ENCODE measurements at regions not wholly inside any gene's neighbourhood (a gene's known extent, or its start where the extent isn't known, plus 50 kb on each side); places are given as distances from the start of the nearest gene placed in this dataset.

DNA sequence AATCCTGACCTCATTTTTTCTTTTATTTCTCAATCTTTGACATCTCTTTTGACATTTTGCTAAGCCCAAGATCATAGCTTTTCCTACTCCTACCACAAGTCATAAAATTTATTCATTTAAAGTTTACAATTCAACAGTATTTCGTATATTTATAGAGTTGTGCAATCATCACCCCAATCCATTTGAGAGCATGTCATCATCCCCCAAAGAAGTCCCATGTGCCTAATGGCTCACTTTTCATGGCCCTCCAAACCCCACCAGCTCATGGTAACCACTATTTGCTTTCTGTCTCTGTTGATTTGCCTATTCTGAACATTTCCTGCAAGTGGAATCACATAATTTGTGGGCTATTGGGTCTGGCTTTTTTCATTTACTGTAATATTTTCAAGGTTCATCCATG is 52.5 kb upstream of the GLI3 start:
- TF ChIP-seq, protein P1, sequence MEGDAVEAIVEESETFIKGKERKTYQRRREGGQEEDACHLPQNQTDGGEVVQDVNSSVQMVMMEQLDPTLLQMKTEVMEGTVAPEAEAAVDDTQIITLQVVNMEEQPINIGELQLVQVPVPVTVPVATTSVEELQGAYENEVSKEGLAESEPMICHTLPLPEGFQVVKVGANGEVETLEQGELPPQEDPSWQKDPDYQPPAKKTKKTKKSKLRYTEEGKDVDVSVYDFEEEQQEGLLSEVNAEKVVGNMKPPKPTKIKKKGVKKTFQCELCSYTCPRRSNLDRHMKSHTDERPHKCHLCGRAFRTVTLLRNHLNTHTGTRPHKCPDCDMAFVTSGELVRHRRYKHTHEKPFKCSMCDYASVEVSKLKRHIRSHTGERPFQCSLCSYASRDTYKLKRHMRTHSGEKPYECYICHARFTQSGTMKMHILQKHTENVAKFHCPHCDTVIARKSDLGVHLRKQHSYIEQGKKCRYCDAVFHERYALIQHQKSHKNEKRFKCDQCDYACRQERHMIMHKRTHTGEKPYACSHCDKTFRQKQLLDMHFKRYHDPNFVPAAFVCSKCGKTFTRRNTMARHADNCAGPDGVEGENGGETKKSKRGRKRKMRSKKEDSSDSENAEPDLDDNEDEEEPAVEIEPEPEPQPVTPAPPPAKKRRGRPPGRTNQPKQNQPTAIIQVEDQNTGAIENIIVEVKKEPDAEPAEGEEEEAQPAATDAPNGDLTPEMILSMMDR (IDR thresholded peaks at IDR 0.05 in 2 of 3, conservative IDR thresholded peaks at IDR 0.05 in 1 of 3; ENCODE audit: borderline replicate concordance in 1 of 3, insufficient read depth in 1 of 3, low read depth in 2 of 3, low read length in 2 of 3): no peak
- no peak for TF ChIP-seq ZFX (IDR thresholded peaks at IDR 0.05)
